GM08714 (cell line): ENCODE measurements at regions not wholly inside any gene's neighbourhood (a gene's known extent, or its start where the extent isn't known, plus 50 kb on each side); places are given as distances from the start of the nearest gene placed in this dataset.

Source experiments
- H3K4me3 ChIP-seq: fragments of 200-500 bp; sonication (Bioruptor generic); 2 replicates; pipeline ENCODE4 v1.5.1; 2014; ENCODE audit warnings: mild to moderate bottlenecking, low read length, inconsistent platforms
- ZNF274 ChIP-seq: IDR thresholded peaks from 2 replicates; pipeline ENCODE4 v1.6.1; 2012; ENCODE audit warnings: mild to moderate bottlenecking, low read depth, low read length

DNA sequence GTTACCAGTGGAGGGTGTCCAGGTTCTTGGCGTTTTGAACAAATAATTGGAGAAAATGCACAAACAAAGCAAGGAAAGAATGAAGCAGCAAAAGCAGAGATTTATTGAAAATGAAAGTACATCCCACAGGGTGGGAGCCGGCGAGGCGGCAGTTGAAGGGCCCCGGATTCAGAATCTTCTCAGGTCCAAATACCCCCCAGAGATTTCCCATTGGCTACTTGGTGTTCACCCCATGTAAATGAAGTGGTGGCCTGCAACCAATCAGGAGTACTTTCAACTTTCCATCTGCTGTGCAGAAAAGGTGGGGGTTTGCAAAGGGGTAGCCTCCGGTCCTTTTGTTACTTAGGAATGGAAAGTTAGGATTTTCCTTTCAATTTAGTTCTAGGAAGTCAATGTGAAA is 1447.0 kb downstream of the C4orf33 start:
- TF ChIP-seq ZNF274, result no peak
- no peak overlapping the region for H3K4me3 ChIP-seq

DNA sequence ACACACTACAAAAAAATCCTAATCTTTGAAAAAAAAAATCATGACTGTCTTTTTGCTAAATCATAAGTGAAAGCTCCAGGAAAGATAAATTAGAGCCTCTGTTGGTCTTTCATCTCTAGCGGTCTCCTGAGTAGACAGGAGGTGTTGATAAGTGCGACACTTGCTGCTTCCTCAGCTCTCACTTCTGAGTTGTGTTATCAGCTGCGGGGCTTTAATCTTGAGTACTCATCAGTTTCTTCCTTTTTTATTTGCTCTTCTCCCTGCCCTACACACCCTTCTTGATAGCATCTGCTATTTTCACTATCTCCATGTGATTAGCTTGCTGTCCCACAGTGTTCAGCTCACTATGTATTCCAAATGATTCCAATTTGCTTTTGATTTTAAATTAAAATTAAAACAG is 1449.2 kb downstream of the C4orf33 start:
- H3K4me3 ChIP-seq, result no peak overlapping the region
- TF ChIP-seq ZNF274, result no peak

DNA sequence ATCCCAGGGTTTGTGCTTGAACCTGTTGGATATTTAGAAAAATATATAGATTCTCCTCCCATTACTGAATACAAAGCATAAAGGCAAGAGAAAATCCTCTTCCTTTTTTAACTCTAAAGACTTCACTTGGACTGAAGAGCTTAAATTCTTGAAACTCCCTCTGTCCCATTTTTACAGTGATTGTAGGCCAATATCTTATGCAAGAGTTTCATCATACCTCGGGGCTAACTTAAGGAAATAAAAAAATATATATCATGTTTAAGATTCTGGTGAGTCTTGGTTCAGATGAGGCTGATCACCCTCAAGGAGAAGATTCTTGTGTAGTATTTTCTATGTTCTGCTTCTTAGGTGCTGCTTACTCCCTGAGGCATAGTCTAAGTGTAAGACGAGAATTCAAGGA is 1449.6 kb downstream of the C4orf33 start:
- H3K4me3 ChIP-seq, result no peak overlapping the region
- no peak for TF ChIP-seq ZNF274

DNA sequence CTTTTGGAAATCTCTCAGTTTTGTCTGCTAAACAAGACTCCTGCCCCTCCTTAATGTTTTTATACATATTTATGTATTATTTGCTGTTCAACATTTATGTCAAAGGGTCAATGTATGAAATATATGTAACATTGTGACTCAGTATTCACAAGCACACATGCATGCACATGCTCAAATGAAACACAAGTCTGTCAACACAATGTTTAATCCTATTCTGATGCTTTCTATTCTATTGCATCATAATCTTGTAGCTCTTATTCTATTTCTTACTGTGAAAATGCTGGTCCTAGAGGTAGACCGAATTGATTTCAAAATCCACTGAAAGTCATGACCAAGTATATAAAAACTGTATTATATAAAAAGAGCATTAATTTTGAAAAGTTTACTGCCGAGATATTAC is 1463.3 kb downstream of the C4orf33 start:
- no peak for TF ChIP-seq ZNF274
- no peak overlapping the region for H3K4me3 ChIP-seq

DNA sequence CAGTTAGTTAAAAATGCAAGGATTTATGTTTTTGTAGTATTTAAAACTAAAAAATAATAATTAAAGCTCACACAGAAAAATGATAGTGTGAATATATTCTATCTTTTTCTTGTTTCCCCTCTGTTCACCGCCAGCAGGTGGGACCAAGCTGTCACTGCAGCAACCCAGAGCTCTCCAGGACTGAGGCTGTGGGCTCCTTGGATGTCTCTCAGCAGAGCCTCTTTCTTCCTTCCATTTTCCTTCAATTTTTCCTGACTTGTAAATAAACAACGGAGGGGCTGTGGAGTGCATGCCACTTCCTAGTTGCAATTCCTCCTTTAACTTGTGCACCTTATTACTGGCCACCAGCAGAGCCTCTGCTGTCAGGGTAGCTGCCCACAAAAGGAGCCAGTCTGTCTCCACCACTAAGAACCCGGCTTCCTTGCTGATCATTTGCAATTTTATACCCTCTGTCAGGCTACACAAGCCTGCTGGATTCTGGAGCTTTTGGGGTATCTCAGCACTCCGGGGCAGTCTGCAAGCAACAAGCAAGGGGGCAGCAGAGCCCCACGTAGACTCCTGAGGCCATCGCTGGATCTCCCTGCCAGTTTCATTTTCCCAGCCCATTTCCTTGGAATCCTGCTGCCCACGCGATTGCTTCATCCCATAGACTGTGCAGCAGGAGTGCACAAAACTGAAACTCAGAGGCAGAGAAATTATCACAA is 1467.4 kb downstream of the C4orf33 start:
- no peak for TF ChIP-seq ZNF274
- no peak overlapping the region for H3K4me3 ChIP-seq

DNA sequence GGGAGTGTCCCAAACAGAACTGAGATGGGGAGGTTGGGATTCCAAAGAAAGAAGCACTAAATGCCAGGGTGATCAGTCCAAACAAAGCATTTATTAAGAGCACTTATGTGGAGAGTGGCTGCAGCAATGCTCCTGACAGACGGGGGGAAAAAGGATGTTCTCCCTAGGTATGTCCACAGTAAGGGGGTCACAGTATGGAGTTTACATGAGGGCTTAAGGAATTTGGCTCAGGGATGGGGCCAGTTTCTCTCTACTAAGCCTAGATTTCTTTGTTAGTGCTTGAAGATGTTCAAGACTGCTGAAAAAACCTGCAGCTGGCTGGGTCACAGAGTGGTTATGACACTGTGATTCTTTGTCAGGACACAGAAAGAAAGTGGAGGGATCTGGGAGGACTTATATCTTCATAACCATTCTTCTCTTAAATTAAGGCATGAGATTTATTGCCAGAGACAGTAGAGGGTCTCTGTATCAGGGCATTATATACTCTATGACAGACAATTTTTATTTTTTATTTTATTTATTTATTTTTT is 1468.0 kb downstream of the C4orf33 start:
- TF ChIP-seq ZNF274, result no peak
- H3K4me3 ChIP-seq, result no peak overlapping the region

DNA sequence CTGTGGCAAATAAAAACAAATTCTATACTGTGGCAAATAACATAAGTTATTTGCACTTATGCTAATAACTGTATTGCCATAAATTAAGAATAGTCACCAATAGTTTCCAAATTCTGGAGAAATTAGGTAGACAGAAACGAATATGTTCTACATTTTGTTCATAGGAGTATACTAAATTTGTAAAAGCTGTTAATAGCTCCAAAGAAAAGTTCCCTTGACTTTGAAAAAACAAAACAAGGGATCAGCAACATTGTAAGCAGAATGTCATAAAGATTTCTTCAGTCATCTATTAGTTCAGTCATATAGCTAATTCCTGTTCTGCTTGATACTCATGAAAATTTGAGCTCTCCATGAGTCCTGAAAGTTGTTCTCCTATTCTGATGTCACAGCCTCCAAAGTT is 1472.8 kb downstream of the C4orf33 start:
- TF ChIP-seq ZNF274, result no peak
- no peak overlapping the region for H3K4me3 ChIP-seq

DNA sequence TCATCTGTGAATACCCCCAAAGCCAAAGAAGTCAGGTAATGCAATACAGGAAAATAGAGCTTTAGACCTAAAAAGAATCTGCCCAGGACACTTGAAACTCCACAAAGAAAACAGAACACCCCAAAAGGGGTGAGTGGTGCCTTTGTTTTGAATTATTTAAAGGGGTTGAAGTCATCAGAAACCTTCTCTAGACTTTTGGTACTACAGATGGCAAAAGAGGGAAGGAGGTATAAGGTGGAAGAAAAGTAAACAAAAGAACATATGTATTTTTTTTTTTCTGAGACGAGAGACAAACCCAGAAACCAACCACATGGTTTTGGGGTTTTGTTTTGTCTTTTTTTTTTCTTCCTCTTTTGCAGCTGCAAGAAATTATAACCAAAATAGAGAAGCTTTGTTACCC is 1477.8 kb downstream of the C4orf33 start:
- no peak for TF ChIP-seq ZNF274
- H3K4me3 ChIP-seq, result no peak overlapping the region

DNA sequence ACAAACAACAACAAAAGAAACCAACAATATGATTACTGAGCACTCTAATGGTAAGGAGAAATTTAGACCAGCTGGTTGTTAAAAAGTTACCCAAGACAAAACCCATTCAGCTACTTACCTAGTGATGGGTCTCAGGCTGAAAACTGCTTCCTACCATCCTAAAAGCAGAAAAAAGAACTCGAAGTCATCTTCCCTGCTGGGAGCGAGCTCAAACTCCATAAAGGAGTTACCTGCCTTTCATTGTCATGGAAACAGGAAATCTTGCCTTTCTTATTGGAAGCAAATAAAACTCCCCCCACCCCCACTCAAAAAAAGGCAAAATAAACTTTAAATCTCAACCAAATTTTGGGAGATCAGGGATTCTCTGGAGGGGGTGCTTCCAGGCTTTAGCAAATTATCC is 1478.3 kb downstream of the C4orf33 start:
- no peak for TF ChIP-seq ZNF274
- H3K4me3 ChIP-seq, result no peak overlapping the region

DNA sequence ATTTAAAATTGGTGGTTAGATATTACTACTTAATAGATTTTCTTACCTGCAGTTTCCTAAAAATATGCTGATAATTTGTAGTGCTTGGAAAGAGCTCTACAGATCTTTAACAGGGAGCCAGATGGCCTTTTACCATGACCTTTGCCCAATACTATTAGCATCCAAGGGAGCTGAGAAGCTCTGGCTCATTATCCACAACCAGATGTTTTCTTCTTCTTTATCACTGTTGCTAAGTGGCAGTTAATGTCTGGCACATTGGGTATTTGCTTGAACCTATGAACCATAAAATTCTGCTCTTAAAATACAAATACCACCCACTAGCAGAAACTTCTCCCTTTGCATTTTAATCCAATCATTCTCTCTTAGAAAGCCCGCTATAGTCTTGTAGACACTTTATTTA is 1480.3 kb downstream of the C4orf33 start:
- no peak for TF ChIP-seq ZNF274
- H3K4me3 ChIP-seq, result no peak overlapping the region

DNA sequence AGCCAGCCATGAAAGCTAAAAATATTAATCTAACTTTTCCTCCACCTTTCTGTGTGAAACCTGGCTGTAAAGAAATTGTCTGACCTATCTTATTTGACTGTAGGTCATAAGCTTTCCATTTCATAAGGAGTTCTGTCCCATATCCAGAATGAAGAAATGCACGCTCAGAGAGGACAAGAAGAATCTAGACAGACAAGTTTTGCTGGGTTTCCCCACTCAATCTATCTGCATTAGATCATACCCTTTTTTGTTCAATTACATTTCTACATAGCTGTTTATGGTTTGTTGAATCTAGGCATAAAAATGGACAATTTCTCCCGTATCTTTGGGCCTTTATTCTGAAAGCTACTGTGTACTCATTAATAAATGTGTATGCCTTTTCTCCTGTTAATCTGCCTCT is 1495.1 kb downstream of the C4orf33 start:
- H3K4me3 ChIP-seq, result no peak overlapping the region
- TF ChIP-seq ZNF274, result no peak

DNA sequence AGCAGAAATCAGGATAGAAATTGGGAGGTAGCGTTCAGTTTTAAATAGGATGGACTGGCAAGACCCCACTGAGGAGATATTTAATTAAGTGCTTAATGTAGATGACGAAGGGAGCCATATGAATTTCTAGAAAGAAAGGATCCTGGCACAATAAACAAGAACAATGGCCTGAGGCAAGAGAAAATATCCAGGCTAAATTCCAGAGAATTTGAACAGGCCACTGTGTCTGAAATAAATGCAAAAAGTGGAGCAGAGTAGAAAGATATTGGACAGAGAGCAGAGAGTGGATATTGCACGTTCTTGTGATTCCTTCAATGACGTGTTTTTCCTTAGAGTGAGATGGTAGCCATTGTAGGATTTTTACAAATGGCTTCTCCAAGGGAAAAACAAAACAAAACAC is 1504.8 kb downstream of the C4orf33 start:
- H3K4me3 ChIP-seq, result no peak overlapping the region
- TF ChIP-seq ZNF274, result no peak

DNA sequence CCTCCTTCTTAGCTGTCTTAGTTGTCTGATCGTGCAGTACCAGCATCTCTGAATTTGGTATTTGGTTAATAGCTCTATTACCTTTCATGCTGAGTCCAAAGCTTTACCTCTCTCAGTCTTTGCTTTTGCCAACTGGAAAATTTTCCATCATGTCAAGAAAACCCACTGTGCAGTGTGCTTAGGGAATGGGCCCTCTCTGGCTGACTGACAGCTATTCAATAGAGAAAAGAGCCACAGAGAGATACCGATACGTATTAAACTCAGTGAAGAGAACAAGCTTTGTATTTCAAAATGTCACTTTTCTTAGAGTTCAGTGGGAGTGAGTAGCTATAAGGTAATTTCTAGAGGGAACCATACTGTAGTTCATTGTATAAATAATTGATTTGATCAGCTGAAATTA is 1507.1 kb downstream of the C4orf33 start:
- TF ChIP-seq ZNF274, result no peak
- H3K4me3 ChIP-seq, result no peak overlapping the region

DNA sequence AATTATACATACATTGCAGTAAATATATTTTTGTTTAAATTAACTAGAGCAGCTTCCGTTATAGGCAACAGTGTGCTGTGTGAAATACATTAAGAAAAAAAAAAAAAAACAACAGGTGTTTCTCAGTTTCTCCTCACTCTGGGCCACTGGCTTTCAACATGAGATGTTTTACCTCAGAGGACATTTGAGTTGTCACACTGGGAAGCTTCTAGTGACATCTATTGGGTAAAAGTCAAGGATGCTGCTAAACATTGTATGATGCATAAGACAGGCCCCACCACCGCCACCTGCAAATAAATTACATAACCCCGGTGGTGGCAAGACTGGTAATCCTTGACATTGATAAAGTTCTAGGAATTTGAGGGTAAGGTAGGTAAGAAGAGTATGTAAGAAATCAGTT is 1512.2 kb downstream of the C4orf33 start:
- TF ChIP-seq ZNF274, result no peak

DNA sequence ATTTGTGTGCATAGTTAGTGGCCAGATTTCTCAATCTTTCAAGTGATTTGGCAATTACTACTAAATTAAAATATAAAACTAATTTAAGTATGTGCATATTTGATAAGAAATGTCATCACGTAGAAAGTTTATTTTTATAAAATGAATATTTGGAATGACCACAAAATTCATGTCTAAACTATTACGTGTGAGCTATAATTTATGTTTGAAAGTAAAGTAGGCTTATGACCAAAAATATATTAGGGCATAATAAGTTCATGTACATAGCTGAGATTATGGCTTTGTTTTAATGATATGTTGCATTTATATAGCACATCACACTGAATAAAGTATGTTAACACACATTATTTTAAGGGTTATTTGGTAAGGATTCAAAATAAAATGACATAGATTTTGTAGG is 1532.6 kb downstream of the C4orf33 start:
- no peak overlapping the region for H3K4me3 ChIP-seq
- no peak for TF ChIP-seq ZNF274

More for the DNA sequence above, 1512.2 kb downstream of the C4orf33 start:
- H3K4me3 ChIP-seq, result no peak overlapping the region
